Natural killer cell (primary cell): ENCODE measurements at regions not wholly inside any gene's neighbourhood (a gene's known extent, or its start where the extent isn't known, plus 50 kb on each side); places are given as distances from the start of the nearest gene placed in this dataset.

Experiments used
- ATAC-seq, 3 donors: fragments of 150-1000 bp in 2 of 3; fragments of 200-7000 bp in 1 of 3; cut with Tn5 transposase; 1 replicate in 1 of 3; 2 replicates in 2 of 3; pipeline ENCODE4 v1.10.0; 2021; ENCODE audit warnings: mild to moderate bottlenecking in 2 of 3, moderate library complexity in 2 of 3
- DNase-seq, 2 donors: peaks; one replicate each; pipeline versions ENCODE4 v3.0.0 to v3.0.0-alpha.2; 2013 to 2021; ENCODE audit warnings: mixed read lengths in 1 of 2
- H3K27ac ChIP-seq: one replicate; pipeline ENCODE4 v1.5.1; 2013; ENCODE audit warnings: mild to moderate bottlenecking, low read length
- H3K27me3 ChIP-seq: one replicate; pipeline ENCODE4 v1.6.1; 2013; ENCODE audit warnings: low read length; ENCODE audit not compliant: control insufficient read depth, insufficient read depth
- H3K36me3 ChIP-seq: one replicate; pipeline ENCODE4 v1.6.1; 2013; ENCODE audit warnings: low read length; ENCODE audit not compliant: control insufficient read depth, insufficient read depth
- H3K4me1 ChIP-seq: one replicate; pipeline ENCODE4 v1.6.1; 2013; ENCODE audit warnings: low read length; ENCODE audit not compliant: control insufficient read depth, insufficient read depth
- H3K4me3 ChIP-seq: one replicate; pipeline ENCODE4 v1.5.1; 2013; ENCODE audit warnings: low read length
- H3K9me3 ChIP-seq: one replicate; pipeline ENCODE4 v1.6.1; 2013; ENCODE audit warnings: low read length; ENCODE audit not compliant: control insufficient read depth, insufficient read depth
- H3K27ac Mint-ChIP-seq, 2 donors: one replicate each; pipeline ENCODE4 v1.8.0; 2022; ENCODE audit warnings: mild to moderate bottlenecking in 2 of 2, mixed read lengths in 2 of 2, moderate library complexity in 1 of 2
- H3K27me3 Mint-ChIP-seq, 2 donors: one replicate each; pipeline ENCODE4 v1.8.0; 2022; ENCODE audit warnings: low read depth in 2 of 2, mixed read lengths in 2 of 2
- H3K36me3 Mint-ChIP-seq: one replicate; pipeline ENCODE4 v1.8.0; 2022; ENCODE audit warnings: mixed read lengths
- H3K4me1 Mint-ChIP-seq, 2 donors: one replicate each; pipeline ENCODE4 v1.8.0; 2022; ENCODE audit warnings: mixed read lengths in 2 of 2
- H3K4me3 Mint-ChIP-seq: one replicate; pipeline ENCODE4 v1.8.0; 2022; ENCODE audit warnings: mild to moderate bottlenecking, moderate library complexity, mixed read lengths
- H3K9me3 Mint-ChIP-seq, 2 donors: one replicate each; pipeline ENCODE4 v1.8.0; 2022; ENCODE audit warnings: mixed read lengths in 2 of 2
- WGBS: methylation state at CpG from one replicate; pipeline ENCODE4 v1.1.7; 2013; ENCODE audit warnings: missing lambda C conversion rate; ENCODE audit not compliant: insufficient coverage; 5-methylcytosine and 5-hydroxymethylcytosine counted together
- intact Hi-C: fragments of 100-400 bp; cut with micrococcal nuclease; formaldehyde crosslinking; loops from one replicate; pipeline ENCODE4 v1.14.2; 2022
- TF ChIP-seq, protein P1 (sequence below): fragments of 200-600 bp; IDR thresholded peaks from one replicate; pipeline ENCODE4 v1.8.0; 2022; ENCODE audit warnings: antibody characterized with exemption

DNA sequence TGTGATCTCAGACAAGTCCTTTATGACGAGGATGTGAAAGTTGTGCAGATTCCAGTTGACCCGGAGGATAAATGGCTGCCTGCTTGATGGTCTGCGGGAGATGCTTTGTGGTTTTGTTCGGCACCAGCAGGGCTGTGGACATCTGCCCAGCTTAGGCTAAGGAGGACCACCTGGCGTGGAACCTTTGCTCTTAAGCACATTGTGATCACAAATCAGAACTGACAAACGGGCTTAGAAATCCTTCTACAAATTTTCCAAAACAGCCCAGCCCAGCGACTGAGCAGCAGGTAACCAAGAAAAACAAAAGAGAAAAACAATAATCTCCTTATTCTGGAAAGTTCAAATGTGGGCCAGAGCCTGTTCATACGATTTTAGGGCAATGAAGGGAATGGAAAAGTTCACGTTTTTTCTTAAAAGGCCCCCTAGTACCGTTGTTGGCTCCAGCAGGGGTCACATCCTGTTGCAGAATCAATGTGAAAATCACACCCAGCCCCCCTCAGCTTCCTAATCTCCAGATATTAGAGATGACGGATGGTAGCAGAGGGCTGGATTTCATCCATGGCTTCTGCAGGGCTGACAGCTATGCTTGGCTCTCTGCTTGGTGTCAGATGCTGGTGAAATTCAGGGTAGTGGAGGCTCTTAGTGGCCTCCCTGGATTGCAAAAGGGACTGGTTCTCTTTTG lies 81.1 kb upstream of the RFLNA start:
- Mint-ChIP-seq H3K36me3 (peaks cover 8% of the 10 kb centered on the region), H3K27me3 (peaks cover 6 to 20% of the 10 kb centered on the region in 2 donors), H3K9me3 (peaks cover 0 to 2% of the 10 kb centered on the region in 2 donors), H3K27ac (no peak overlapping the region), H3K4me1 (no peaks in the 10 kb centered on the region), H3K4me3 (no peak overlapping the region)
- WGBS, result 86% methylated on average over 11 of the region's 11 CpGs
- Histone ChIP-seq H3K36me3 (no peaks in the 10 kb centered on the region), H3K4me1 (no peaks in the 10 kb centered on the region), H3K4me3 (no peak overlapping the region), H3K9me3 (peaks cover 11% of the 10 kb centered on the region), H3K27me3 (no peaks in the 10 kb centered on the region), H3K27ac (no peak overlapping the region)
- intact Hi-C loops, result no loop called here
- DNase-seq (no peak), ATAC-seq (no peak)
- TF ChIP-seq, protein P1, sequence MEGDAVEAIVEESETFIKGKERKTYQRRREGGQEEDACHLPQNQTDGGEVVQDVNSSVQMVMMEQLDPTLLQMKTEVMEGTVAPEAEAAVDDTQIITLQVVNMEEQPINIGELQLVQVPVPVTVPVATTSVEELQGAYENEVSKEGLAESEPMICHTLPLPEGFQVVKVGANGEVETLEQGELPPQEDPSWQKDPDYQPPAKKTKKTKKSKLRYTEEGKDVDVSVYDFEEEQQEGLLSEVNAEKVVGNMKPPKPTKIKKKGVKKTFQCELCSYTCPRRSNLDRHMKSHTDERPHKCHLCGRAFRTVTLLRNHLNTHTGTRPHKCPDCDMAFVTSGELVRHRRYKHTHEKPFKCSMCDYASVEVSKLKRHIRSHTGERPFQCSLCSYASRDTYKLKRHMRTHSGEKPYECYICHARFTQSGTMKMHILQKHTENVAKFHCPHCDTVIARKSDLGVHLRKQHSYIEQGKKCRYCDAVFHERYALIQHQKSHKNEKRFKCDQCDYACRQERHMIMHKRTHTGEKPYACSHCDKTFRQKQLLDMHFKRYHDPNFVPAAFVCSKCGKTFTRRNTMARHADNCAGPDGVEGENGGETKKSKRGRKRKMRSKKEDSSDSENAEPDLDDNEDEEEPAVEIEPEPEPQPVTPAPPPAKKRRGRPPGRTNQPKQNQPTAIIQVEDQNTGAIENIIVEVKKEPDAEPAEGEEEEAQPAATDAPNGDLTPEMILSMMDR, result no peak

DNA sequence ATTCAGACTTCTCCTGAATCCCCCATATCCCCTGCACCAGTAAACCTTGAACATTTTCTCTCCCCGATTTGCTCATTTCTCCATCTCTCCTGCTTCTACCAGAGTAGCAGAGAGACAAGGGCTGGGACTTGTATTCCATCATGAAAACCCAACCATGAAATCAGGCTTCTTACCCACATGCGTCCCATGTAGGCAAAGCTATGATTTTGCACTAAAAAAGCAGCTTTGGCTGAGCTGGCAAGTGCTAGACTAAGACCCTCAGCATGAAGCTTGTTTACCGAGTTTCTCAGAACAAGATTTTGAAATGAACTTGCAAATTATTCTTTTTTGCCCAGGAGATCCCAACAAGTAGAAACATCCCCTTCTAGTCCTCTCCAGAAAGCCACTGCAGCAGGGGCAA lies 80.3 kb upstream of the RFLNA start:
- H3K9me3 Mint-ChIP-seq, result peaks cover 0 to 2% of the 10 kb centered on the region in 2 donors
- DNase-seq (no peak), ATAC-seq (no peak)
- H3K27ac Mint-ChIP-seq, result no peak overlapping the region
- H3K27ac ChIP-seq, result no peak overlapping the region
- WGBS, result 91% methylated on average over 3 of the region's 3 CpGs
- peaks cover 8% of the 10 kb centered on the region for H3K36me3 Mint-ChIP-seq
- no peaks in the 10 kb centered on the region for H3K27me3 ChIP-seq
- TF ChIP-seq, protein P1, result no peak
- H3K4me1 Mint-ChIP-seq, result no peaks in the 10 kb centered on the region
- H3K36me3 ChIP-seq, result no peaks in the 10 kb centered on the region
- intact Hi-C loops, result no loop called here
- H3K9me3 ChIP-seq, result peaks cover 11% of the 10 kb centered on the region
- H3K27me3 Mint-ChIP-seq, result peaks cover 6 to 20% of the 10 kb centered on the region in 2 donors
- no peak overlapping the region for H3K4me3 Mint-ChIP-seq
- no peaks in the 10 kb centered on the region for H3K4me1 ChIP-seq
- no peak overlapping the region for H3K4me3 ChIP-seq

DNA sequence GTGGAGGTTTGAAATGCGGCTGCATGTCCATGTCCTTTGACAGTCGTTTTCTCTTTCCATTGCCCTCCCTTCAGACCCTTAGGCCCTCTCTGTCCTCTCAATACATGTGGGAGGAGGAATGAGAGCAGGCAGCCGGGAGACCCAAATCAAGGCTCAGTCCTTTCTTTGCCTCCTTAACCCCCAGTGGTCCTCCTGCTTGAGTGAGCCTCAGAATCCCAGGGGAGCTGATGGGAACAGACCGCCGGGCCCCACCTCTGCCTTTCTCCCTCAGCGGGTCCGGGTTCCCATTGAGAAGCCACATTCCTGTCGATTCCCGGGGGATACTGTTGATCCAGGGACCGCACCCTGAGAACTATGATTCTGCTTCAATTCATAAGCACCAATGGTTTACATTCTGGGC lies 77.9 kb upstream of the RFLNA start:
- H3K4me1 Mint-ChIP-seq, result no peaks in the 10 kb centered on the region
- Histone ChIP-seq H3K9me3 (peaks cover 11% of the 10 kb centered on the region), H3K4me3 (no peak overlapping the region), H3K36me3 (no peaks in the 10 kb centered on the region), H3K27me3 (no peaks in the 10 kb centered on the region), H3K4me1 (no peaks in the 10 kb centered on the region), H3K27ac (no peak overlapping the region)
- H3K9me3 Mint-ChIP-seq, result peaks cover 0 to 2% of the 10 kb centered on the region in 2 donors
- peaks cover 8 to 20% of the 10 kb centered on the region in 2 donors for H3K27me3 Mint-ChIP-seq
- H3K36me3 Mint-ChIP-seq, result peaks cover 13% of the 10 kb centered on the region
- TF ChIP-seq, protein P1, result no peak
- H3K4me3 Mint-ChIP-seq, result no peak overlapping the region
- no peak for DNase-seq
- no peak for ATAC-seq
- H3K27ac Mint-ChIP-seq, result no peak overlapping the region
- intact Hi-C loops, result no loop called here
- WGBS, result 92% methylated on average over 8 of the region's 10 CpGs
